Cardiac muscle cell (in vitro differentiated cells and primary cell): ENCODE measurements at regions not wholly inside any gene's neighbourhood (a gene's known extent, or its start where the extent isn't known, plus 50 kb on each side); places are given as distances from the start of the nearest gene placed in this dataset.

Source experiments
- DNase-seq, 2 donors: peaks; one replicate each; pipeline versions ENCODE4 v3.0.0 to v3.0.0-alpha.2; 2010 to 2017; ENCODE audit warnings: low read depth in 1 of 2, low spot score in 1 of 2
- H3K27ac ChIP-seq: fragments of 200-600 bp; sonication (generic); 2 replicates; pipeline ENCODE4 v1.5.1; 2016
- H3K27me3 ChIP-seq: fragments of 200-600 bp; sonication (generic); 2 replicates; pipeline ENCODE4 v1.6.0; 2016; ENCODE audit warnings: control low read depth
- H3K36me3 ChIP-seq: fragments of 200-600 bp; sonication (generic); 2 replicates; pipeline ENCODE4 v1.5.1; 2016; ENCODE audit warnings: control low read depth
- H3K4me1 ChIP-seq: fragments of 200-600 bp; sonication (generic); 2 replicates; pipeline ENCODE4 v1.8.1; 2017; ENCODE audit warnings: low read depth, mild to moderate bottlenecking, mixed run types
- H3K4me3 ChIP-seq: fragments of 200-600 bp; sonication (generic); 2 replicates; pipeline ENCODE4 v1.5.1; 2016; ENCODE audit warnings: mild to moderate bottlenecking
- H3K9me3 ChIP-seq: fragments of 200-600 bp; sonication (generic); 2 replicates; pipeline ENCODE4 v1.5.1; 2017; ENCODE audit warnings: low read depth, mild to moderate bottlenecking, control low read depth
- TF ChIP-seq, protein P1 (sequence below): IDR thresholded peaks from 2 replicates; pipeline ENCODE4 v1.5.1; 2012; ENCODE audit warnings: low read depth, mild to moderate bottlenecking, low read length

DNA sequence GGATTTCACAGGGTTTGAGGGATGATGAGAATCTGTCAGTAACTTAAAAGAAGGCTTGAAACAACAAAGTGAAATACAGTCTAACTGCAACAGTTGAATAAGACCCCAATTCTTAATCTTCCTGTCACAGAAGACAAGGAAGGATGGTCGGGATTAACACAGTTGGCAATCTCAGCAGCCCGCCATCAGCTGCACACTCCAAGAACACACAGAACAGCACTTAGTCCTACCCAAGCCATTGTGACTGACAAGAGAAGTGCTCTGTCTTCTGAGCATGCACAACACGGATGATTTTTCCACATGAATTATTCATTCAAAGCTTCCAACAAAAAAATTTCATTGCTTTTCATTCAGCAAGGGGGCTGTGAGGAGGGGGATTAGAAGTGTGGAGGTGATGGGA lies 576.1 kb downstream of the TLE4 start:
- H3K27me3 ChIP-seq: no peaks in the 10 kb centered on the region
- H3K9me3 ChIP-seq: no peaks in the 10 kb centered on the region
- H3K4me3 ChIP-seq: no peak overlapping the region
- no peaks in the 10 kb centered on the region for H3K4me1 ChIP-seq
- TF ChIP-seq, protein P1, sequence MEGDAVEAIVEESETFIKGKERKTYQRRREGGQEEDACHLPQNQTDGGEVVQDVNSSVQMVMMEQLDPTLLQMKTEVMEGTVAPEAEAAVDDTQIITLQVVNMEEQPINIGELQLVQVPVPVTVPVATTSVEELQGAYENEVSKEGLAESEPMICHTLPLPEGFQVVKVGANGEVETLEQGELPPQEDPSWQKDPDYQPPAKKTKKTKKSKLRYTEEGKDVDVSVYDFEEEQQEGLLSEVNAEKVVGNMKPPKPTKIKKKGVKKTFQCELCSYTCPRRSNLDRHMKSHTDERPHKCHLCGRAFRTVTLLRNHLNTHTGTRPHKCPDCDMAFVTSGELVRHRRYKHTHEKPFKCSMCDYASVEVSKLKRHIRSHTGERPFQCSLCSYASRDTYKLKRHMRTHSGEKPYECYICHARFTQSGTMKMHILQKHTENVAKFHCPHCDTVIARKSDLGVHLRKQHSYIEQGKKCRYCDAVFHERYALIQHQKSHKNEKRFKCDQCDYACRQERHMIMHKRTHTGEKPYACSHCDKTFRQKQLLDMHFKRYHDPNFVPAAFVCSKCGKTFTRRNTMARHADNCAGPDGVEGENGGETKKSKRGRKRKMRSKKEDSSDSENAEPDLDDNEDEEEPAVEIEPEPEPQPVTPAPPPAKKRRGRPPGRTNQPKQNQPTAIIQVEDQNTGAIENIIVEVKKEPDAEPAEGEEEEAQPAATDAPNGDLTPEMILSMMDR: no peak
- H3K27ac ChIP-seq: no peak overlapping the region
- DNase-seq: no peak
- no peaks in the 10 kb centered on the region for H3K36me3 ChIP-seq

DNA sequence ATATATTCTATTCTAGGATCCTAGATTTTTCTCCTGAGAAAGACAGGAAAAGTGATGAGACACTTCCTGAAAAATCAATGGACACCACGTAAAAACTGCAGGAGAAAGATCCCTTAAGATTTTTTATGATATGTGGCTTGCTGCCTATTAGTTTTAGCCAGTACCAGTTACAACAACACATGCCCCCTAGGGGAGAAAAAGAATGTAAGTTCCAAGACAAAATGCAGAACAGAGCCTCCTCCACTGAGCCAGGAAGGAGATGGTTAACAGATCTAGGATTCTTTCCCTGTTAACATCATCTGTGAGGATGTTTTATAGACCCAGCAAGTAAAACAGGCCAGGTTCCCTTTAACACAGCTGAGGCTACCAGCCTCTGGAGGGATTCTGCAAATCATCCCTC lies 574.7 kb downstream of the TLE4 start:
- no peak overlapping the region for H3K4me3 ChIP-seq
- no peaks in the 10 kb centered on the region for H3K36me3 ChIP-seq
- no peaks in the 10 kb centered on the region for H3K4me1 ChIP-seq
- no peaks in the 10 kb centered on the region for H3K27me3 ChIP-seq
- TF ChIP-seq, protein P1: no peak
- H3K9me3 ChIP-seq: no peaks in the 10 kb centered on the region
- DNase-seq: no peak
- H3K27ac ChIP-seq: no peak overlapping the region

DNA sequence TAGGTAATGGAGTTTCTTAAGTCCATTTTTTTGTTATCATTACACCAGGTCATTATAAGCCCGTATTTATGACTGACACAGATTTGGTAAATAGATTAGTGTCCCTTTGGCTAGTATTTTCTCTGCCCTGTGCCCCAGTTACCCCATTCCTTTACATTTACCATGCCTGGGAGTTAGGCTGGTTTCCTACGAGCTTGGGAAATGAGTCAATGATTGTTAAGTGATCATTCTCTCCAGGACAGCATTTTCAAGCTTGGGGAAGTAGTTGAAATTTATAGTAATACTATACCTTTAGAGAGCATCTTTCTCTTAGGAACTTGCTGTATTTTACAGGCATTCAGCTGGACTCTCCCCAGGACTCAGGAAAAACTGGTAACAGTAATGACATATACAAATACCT lies 573.1 kb downstream of the TLE4 start:
- TF ChIP-seq, protein P1: no peak
- no peak for DNase-seq
- Histone ChIP-seq H3K9me3 (no peaks in the 10 kb centered on the region), H3K4me3 (no peak overlapping the region), H3K4me1 (no peaks in the 10 kb centered on the region), H3K36me3 (no peaks in the 10 kb centered on the region), H3K27ac (no peak overlapping the region), H3K27me3 (no peaks in the 10 kb centered on the region)

DNA sequence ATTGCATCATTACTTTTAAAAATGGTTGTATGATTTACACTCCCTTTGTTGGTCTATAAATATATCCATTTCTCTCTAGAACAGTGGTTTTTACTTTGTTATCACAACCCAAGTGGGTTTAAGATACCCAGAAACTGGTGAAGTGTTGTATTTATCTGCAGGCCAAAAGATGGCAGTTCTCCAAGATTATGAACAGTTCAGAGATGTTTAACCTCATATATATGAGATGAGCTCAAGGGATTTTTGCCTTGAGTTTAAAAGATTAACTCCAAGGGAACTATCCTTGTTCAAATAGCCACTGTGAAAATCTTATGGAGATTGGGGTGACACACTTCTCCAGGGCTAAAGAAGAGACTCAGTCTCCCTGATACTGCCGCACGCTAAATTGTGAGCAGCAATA lies 572.6 kb downstream of the TLE4 start:
- H3K27ac ChIP-seq: no peak overlapping the region
- TF ChIP-seq, protein P1: no peak
- no peaks in the 10 kb centered on the region for H3K9me3 ChIP-seq
- no peak overlapping the region for H3K4me3 ChIP-seq
- no peak for DNase-seq
- H3K27me3 ChIP-seq: no peaks in the 10 kb centered on the region
- H3K36me3 ChIP-seq: no peaks in the 10 kb centered on the region
- H3K4me1 ChIP-seq: no peaks in the 10 kb centered on the region

DNA sequence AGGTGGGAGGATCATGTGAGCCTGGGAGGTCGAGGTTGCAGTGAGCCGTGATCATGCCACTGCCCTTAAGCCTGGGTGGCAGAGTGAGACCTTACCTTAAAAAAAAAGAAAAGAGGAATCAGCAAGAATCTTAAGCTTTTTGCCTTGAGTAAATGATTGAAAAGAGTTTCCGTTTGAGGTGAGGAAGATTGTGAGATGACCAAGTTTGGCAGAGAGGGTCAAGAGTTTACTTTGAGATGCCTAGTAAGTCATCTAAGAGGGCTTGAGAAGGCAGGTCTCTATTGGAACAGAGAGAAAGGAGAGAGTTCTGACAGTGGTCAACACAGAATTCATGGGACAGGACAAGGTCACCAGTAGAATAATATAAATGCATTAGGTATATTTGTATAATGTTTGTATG lies 572.1 kb downstream of the TLE4 start:
- Histone ChIP-seq H3K36me3 (no peaks in the 10 kb centered on the region), H3K4me1 (no peaks in the 10 kb centered on the region), H3K27me3 (no peaks in the 10 kb centered on the region), H3K9me3 (no peaks in the 10 kb centered on the region), H3K4me3 (no peak overlapping the region), H3K27ac (no peak overlapping the region)
- DNase-seq: no peak
- TF ChIP-seq, protein P1: no peak

DNA sequence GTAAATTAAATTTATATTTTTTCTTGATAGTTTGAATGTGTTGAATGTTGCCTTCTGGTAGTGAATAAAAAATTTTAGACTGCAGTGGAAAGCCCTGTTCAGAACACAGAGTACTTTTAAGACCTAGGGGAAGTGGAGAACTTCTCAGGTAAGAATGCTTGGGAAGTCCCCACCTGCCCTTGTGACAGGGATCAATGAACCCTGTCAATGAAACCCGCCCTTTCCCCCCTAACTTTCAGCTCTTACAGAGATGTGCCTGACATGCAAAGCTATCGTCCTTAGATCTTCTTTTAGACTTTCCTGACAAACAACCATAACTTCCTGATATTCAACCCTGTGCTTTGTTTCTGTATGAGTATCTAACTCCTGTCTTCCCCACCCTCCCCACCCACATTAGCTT lies 562.7 kb downstream of the TLE4 start:
- H3K27me3 ChIP-seq: no peaks in the 10 kb centered on the region
- no peak for DNase-seq
- H3K4me3 ChIP-seq: no peak overlapping the region
- no peaks in the 10 kb centered on the region for H3K4me1 ChIP-seq
- TF ChIP-seq, protein P1: no peak
- H3K9me3 ChIP-seq: no peaks in the 10 kb centered on the region
- H3K36me3 ChIP-seq: no peaks in the 10 kb centered on the region
- H3K27ac ChIP-seq: no peak overlapping the region
